DMS79 treated with DMSO at 0.1 percent for 48 hours (cell line): ENCODE measurements at regions not wholly inside any gene's neighbourhood (a gene's known extent, or its start where the extent isn't known, plus 50 kb on each side); places are given as distances from the start of the nearest gene placed in this dataset.

Experiments
- DNase-seq: peaks from one replicate; lab custom pipeline; 2025; lab: John Stamatoyannopoulos, UW

DNA sequence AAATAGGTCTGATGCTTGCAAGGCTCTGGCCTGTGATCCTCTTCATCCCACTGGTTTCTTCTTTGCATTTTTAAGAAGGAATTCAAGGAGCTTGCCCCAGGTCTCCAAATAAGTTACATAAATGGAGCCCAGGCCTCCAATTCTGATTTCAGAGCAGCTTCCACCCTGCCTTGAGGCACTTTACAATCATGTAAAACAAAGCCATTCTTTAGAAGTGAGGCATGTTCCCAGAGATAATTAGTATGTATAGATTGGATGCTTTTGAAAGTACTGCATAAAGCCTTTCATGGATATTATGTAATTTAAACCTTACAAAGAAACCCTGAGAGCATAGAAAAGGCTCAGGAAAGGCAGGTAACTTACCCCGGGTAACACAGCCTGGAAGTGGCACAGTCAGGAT, 466.5 kb downstream of the MIAT start:
- no peak for DNase-seq

DNA sequence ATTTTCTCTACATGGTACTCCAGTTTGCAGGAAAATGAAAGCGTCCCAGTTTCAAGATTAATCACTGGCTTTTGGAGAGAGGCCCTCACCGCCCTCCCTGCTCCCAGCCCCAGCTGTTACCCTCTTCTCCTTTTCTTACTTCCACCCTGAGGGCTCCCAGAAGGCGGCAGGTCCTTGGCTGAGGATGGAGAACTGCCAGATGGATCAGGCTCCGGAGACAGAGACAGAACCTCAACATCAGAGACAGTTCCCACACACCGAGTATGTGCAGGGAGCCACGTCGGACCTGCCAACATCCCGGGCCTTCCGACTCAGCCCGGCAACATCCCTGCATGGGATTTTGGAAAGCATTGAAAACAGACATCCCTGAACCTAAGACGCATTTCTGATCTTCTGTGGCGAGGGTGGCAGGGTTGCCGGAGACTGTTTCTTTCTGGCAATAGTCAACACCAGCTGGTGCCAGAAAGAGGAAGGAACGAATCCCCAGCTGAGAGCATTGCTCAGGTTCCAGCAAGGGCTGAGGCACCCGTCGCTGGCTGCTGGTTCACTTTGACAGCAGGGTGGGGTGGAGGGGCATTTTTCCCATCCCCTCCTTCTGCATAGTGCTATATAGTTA, 467.1 kb downstream of the MIAT start:
- no peak for DNase-seq

DNA sequence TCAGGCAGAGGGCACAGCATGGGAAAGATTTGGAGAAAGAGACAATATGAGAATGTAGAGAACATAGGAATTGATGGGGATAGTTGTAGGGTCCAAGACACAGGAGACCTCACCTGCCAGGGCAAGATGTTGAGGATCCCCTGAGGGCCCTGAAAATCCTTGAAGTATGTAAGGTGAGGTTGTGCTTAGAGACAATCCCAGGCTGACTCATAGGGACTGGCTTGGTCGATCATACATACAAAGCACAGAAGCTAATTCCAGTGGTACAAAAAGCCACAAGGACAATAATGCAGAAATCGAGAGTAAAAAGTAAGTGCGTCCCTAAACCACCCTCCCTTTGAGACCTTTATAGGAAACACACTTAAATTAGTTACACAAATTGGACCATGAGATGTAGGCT, 468.2 kb downstream of the MIAT start:
- DNase-seq: no peak

DNA sequence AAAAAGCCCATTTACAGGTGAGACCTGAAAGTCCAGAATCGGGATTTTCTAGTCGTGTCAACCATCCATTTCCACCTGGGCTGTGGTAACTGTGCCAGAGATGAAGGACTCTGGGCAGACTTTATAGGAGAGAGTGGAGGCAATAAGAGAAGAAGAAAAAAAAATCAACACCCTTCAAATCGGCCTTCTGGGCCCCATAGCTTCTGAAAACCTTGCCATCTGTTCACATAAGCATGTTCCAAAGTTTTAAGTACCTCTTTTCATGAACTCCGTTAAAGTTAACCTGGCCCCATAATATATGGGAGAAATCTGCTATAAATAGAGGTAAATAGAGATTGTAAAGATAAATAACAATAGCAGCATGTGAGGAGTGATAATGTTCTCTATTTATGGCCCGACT, 470.5 kb downstream of the MIAT start:
- DNase-seq: no peak

DNA sequence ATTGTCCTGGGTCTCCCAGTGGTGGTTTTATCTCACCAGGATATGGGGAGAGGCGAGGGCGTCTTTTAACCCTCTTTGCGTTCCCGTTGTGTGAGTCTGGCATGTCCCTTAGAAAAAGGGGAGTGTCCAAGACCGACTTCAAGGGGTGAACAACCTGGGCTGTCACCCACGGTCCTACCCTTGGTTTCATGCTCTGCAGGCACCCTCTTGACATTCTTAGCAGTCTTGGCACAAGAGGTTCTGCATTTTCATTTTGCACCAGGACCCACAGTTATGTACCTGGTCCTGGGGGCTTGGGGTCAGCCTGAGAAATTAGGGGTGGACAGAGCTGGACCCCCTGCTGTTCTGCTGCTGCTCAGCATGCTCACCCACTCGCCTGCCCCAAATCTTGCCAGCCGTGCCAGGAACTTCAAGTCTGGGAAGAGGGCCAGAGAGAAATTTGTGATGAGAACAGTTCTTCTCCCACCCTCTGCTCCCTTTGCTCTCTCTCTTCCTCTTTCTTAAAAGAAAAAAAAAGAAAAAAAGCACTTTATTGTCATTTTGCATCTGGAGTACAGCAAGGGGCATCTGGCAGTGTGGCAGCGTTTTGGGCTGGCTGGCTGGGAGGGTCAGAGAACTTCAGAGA, 471.2 kb downstream of the MIAT start:
- DNase-seq: no peak

DNA sequence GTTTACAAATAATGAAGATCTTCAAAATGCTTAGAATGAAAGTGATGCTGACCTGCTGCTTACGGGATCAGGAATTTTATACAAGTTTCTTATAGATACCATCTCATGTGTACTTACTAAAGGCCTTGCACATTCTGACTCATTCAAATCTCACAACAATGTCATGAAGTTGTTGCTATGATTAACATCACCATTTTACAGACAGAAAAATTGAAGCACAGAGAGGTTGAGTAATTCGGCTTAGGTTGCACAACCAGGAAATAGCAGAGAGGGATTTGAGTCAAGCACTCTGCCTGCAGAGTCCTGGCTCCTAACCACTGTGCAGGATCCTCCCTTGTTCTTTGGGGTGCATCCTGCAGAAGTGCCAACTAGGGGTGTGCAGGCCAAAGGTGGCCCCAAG, 471.9 kb downstream of the MIAT start:
- DNase-seq: no peak

DNA sequence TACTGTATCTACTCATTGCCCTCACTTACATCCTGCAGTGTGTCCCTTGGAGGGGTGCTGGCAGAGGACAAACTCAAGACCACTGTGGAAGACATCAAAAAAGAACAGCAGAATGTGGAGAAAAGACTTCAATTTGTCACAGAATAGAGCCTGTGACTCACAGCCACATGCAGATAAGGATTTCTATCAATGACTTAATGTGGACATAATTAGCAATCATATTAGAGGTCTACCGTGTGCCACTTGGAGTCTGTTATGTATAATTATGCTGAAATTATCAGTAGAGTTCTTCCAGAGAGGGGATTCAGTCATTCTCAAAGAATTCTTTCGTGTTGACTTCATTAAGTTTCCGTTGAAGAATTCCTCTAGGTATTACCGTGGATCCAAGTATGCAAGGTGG, 473.5 kb downstream of the MIAT start:
- no peak for DNase-seq

DNA sequence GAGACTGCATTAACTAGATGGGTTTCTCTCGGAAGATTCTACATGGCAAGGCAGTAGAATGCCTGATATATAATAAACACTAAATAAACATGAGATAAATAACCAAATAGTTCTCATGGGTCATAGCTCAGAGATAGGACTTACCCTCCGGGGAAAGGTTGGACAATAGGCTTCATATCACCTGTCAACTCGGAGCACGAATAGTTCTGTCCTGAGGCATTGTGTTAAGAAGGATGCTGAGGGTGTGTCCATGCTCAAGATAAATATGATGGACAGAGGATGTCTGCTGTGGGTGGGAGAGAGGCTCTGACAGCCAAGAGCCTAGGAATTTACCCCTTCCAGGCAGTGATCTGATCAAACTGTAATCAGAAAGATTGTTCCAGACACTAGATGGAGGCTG, 474.0 kb downstream of the MIAT start:
- no peak for DNase-seq

DNA sequence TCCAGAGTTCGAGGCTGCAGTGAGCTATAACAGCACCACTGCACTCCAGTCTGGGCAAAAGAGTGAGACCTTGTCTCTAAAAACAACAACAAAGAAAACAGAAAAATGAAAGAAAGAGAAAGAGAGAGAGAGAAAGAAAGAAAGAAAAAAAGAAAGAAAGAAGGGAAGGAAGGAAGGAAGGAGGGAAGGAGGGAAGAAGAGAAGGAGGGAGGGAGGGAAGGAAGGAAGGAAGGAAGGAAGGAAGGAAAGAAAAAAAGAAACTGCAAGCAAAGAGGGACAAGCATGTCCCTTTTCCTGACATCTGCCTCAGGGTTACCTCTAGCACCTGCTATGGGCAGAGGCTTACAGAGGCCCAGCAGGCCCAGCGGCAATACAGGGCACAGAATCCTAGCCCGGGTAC, 475.0 kb downstream of the MIAT start:
- no peak for DNase-seq

DNA sequence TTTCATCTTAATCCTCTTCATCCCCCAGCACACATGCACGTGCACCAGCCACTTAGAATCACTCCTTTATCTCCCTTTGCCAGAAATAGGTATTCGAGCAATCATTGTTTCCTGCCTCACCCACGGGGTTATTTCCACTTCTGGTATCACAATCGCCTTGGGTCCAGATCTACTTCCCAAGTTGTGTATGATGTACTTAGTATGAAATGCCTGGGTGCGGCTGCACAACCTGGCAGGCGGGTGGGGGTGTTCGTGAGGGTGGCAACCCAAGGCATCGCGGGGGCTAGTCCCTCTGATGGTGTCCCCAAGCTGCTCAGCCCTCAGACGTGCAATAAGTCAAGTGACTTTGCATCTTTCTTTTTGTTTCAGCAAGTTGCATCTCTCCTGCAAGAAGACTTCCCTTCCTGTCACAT, 475.6 kb downstream of the MIAT start:
- no peak for DNase-seq

DNA sequence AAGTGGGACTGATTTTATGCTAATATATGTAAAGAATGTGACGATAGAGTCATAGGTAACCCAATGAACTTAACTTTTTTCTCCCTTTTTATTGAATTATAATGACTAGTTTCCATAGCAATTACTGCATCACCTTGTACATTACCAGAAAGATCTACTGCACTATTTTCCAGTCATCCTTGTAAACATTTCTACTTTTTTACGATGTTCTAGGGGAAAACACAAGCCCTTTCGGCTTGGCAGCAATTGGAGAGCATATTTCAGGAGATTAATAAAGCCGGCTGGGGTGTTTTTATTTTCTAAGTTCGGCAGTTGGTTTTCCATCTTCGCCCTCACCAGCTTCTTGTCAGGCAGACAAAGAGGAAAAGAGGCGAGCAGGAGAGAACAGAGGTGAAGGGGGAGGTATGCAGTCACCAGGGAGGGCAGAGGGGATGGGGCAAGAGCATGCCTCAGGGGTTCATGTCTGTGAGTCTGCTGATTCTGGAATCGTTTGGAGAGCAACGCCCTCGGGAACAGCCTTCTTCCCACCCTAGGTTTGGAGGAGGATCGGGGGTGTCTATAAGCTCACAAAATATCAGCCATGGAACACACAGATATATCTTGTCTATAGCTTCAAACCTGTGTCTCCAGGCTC, 476.4 kb downstream of the MIAT start:
- no peak for DNase-seq

DNA sequence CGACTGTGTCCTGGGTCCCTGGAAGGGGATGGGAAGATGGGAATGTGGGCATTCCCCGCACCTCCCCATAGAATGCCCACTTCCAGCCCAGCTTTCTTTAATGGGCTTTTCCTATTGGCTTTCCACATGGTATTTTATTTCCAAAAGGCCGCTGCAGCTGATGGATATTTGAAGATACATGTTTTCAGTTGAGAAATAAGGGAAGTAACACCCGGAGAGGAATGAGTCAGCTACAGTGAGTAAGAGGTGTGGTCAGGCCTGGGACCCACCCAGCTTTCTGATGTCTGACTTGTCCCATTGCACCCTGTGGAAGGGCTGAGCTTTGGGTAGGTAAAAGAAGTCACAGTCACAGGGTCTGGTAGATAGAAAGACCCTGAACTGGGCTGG, 476.9 kb downstream of the MIAT start:
- no peak for DNase-seq

DNA sequence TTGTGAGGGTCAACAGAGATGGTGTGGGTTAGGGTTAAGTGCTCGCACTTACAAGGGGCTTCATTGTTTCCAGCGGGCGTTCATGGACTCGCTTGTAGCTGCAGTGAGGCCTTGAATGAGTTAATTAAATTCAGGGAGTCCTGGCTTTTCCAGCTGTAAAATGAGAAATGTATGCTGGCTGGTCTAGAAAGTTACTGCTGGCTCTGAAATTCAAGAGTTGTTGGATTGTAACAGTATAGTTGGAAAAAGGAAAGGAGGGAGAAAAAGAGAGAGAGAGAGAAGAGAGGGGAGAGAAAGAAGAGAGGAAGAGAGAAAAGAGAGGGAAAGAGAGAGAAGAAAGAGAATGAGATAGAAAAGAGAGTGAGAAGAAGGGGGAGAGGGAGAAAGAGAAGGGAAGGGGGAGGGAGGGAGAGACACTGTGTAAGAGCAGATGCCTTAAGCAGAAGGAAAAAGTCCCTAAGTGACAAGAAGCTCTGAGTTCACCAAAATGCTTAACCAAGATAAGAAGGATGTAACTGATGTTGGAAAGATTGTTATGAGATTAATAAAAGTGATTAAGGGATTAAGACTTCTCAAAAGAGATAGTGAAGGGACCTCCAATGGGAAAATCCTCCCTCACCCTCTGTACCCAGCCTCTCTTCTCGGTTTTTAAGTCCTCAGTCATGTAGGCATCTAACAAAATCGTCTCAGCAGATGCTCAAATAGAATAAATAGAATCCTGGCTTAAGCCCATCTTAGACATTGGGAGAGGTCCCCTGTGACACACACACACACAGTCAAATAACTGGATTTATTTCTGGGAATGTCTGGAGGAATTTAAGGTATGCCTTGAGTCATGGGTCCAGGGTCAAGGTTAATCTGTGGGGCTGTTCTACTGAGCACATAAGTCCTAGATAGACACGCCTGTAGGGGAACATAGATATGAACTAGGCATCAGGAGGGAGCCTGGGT, 477.9 kb downstream of the MIAT start:
- DNase-seq: no peak

DNA sequence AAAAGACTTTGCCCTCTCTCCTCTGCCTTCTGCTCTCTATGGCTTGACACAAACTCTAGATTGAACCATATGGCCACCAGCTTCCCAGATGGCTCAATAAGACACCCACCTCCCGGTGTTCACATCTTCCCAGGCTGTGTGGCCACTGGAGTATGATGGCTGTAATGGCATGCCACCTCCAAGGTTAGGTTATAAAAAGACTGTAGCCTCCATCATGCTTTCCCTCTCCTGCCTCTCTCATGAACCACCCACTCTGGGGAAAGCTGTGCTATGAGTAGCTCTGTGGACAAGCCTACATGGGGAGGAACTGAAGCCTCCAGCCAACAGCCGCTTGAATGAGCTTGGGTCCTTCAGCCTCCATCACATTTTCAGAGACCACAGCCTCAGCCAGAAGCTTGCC, 479.2 kb downstream of the MIAT start:
- DNase-seq: no peak

DNA sequence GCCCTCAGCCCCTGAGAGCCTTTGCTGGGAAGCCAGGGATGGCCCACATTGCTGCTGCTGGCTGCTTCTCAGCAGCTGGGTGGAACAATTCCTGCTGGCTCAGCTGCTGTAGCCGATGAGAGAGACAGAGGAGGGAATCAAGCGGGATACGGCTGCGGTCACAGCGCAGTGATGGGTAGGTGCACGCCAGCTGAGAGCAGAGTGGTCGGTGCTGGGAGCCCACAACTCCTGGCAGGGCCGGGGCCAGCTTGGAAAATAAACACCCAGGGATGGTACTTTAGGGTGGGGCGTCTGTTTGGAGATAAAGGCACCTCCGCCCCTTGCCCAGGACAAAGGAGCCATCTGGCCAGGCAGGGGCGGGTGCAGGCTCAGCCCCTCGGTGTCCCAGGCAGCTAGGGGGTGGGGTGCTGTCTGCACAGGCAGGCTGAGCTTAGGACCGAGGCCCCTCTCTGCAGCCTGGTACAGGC, 480.5 kb downstream of the MIAT start:
- no peak for DNase-seq

DNA sequence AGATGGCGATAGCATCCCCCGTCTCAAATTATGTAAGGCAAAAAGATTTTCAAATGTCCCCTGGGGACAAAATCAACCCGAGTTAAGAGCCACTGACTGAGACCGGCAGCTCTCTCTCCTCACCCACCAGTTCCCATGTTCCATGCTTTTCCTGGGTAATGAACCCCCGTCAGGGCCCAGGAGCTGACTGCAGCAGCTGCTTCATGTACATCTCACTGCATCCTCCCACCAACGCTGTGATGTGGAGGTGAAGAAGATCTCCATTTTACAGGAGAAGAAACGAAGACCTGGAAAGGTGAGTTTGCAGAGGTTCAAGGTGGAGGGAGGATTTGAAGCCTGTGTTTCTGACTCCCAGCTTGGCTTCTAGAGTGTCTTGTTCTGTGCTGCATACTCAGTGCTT, 481.1 kb downstream of the MIAT start:
- DNase-seq: no peak

DNA sequence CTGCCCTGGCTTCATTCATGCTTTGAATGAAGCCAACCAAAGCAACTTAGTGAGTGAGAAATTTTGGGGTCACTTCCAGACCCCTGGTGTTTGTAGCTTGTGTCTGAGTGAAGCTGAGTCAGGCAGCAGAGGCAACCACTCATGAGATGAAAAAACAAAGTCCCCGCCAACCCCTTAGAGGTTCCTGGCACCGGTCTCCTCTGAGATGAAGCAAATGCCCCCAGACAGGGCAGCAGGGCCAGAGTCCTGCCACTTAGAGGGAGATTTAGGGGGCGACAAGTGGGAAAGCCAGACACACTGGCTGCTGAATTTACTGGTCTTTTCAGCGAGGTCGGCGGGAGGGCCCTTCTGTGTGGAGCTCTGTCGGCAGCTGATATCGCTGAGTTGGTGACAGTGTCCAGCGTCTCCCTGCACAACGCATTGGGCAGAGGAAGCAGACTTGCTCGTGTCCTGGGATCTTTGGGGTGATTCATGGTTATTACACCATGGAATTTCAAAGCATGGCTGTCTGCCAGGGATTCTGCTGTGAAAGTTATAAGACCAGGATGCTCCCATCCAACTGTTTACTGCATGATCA, 482.6 kb downstream of the MIAT start:
- no peak for DNase-seq

DNA sequence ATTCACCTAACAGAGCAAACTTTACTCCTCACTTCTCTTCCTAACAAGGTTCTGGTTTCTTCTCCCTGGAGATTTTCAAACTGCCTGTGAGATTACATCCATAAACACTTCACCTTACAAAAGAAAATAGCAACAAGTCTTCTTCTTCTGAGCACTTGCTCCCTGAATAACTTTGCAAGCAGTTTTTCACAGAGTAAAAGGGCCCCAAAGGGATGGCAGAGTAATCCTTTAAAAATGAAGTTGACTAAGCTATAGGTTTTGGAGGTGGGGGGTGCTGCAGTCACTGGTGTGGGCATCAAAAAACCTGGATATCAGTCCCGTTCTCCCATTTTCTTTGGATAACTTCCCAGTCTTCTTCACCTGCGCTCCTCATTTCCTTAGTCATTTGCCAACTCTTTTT, 484.9 kb downstream of the MIAT start:
- no peak for DNase-seq

DNA sequence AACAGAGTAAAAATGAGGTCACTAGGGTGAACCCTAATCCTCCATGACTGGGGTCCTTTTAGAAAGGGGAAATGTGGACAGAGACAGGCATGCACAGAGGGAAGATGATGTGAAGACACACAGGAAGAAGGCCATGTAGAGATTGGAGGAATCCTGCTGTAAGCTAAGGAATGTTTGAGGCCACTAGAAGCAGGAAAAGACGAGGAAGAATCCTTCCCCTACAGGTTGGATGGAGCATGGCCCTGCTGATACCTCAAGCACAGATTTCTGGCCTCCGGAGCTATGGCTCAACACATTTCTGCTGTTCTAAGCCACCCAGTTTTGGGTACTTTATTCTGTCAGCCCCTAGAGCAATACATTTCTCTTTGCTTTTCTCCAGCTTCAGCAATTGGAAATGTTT, 486.9 kb downstream of the MIAT start:
- no peak for DNase-seq

DNA sequence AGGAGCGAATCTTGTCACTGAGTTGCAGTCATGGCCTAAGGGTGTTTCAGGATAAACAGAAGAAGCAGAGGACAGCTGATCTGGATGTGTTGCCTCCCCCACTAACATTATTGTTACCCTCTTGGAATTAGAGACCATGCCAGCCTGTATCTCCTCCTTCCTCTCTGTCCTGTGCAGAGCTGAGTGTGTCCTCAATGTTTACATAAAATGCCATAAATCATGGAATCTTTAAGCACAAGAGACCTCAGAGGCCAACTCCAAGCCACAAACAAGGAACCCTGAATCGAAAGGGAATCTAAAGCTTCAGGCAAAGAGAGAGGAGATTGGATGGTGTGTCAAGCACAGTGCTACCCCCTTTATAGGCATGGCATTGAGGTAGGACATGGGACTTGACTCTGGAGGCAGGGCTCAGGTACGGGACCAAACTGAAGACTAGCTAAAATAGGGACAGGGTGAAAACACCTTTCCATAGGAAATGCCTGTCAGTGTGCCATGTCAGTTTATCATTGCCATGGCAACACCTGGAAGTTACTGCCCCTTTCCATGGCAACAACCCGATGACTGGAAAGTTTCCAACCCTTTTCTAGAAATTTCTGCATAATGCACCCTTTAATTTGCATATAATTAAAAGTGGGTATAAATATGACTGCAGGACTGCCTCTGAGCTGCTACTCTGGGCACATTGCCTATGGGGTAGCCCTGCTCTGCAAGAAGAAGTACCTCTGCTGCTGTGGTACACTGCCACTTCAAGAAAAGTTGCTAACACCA, 489.7 kb downstream of the MIAT start:
- DNase-seq: no peak

DNA sequence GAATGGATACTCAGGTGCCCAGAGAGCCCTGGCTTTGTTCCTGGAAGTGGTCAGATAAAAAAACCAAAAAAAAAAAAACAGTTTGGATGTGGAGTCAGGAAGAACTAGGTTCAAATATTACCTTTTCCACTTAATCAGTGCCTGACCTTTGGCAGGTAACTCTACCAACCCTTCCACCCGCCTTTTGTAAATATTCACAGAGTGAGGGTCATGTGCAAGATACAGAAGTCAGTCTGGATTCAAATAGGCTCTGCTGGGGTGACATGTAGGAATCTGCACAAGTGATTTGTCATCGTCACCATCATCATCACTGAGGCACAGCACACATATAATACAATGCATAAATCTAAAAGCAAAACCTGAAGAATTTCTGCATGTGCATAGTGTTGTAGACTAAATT, 490.7 kb downstream of the MIAT start:
- no peak for DNase-seq
